Spleen (tissue), 11 donors: ENCODE measurements at regions not wholly inside any gene's neighbourhood (a gene's known extent, or its start where the extent isn't known, plus 50 kb on each side); places are given as distances from the start of the nearest gene placed in this dataset.

Source experiments
- DNase-seq: peaks from one replicate; pipeline ENCODE4 v3.0.0-alpha.2; 2020
- H3K27ac ChIP-seq, 8 donors: fragments of 200-600 bp; sonication (generic) in 7 of 8; 1 replicate in 4 of 8; 2 replicates in 4 of 8; pipeline versions ENCODE4 v1.5.0 to v1.8.0; 2016 to 2021; ENCODE audit warnings: inconsistent platforms in 4 of 8, mild to moderate bottlenecking in 4 of 8, moderate library complexity in 1 of 8
- H3K27me3 ChIP-seq, 7 donors: fragments of 200-600 bp; sonication (generic) in 6 of 7; replicated peaks in 1 of 7; 1 replicate in 4 of 7; 2 replicates in 3 of 7; pipeline versions ENCODE4 v1.5.0 to v1.8.0; 2016 to 2021; ENCODE audit warnings: inconsistent platforms in 3 of 7, mild to moderate bottlenecking in 1 of 7
- H3K36me3 ChIP-seq, 6 donors: fragments of 200-600 bp; sonication (generic) in 5 of 6; 1 replicate in 4 of 6; 2 replicates in 2 of 6; pipeline versions ENCODE4 v1.5.0 to v1.8.0; 2016 to 2021; ENCODE audit warnings: inconsistent platforms in 2 of 6
- H3K4me1 ChIP-seq, 6 donors: fragments of 200-600 bp; sonication (generic) in 5 of 6; 1 replicate in 3 of 6; 2 replicates in 3 of 6; pipeline versions ENCODE4 v1.5.0 to v1.8.0; 2016 to 2021; ENCODE audit warnings: inconsistent platforms in 3 of 6
- H3K4me3 ChIP-seq, 8 donors: fragments of 200-600 bp; sonication (generic) in 7 of 8; 1 replicate in 4 of 8; 2 replicates in 4 of 8; pipeline versions ENCODE4 v1.5.0 to v1.8.0; 2016 to 2021; ENCODE audit warnings: inconsistent platforms in 4 of 8, mild to moderate bottlenecking in 4 of 8, moderate library complexity in 2 of 8
- H3K9me3 ChIP-seq, 8 donors: fragments of 200-600 bp; sonication (generic) in 7 of 8; 1 replicate in 4 of 8; 2 replicates in 4 of 8; pipeline versions ENCODE4 v1.5.0 to v1.8.0; 2016 to 2021; ENCODE audit warnings: inconsistent platforms in 4 of 8
- CTCF ChIP-seq, 11 experiments: fragments of 200-600 bp in 7 of 11; fragments of 450-650 bp in 4 of 11; sonication (generic) in 4 of 11; IDR thresholded peaks in 8 of 11; conservative IDR thresholded peaks in 3 of 11; 1 replicate in 7 of 11; 2 replicates in 4 of 11; pipeline versions ENCODE4 v1.4.0 to v1.8.0; 2016 to 2021; ENCODE audit warnings: antibody characterized with exemption in 11 of 11, inconsistent platforms in 4 of 11, mild to moderate bottlenecking in 1 of 11
- POLR2A ChIP-seq, 3 donors: fragments of 450-650 bp; IDR thresholded peaks; one replicate each; pipeline ENCODE4 v1.5.1; 2017; ENCODE audit warnings: antibody characterized with exemption in 3 of 3, mild to moderate bottlenecking in 1 of 3
- POLR2AphosphoS5 ChIP-seq, 3 donors: sonication (generic); formaldehyde crosslinking; IDR thresholded peaks; one replicate each; pipeline ENCODE4 v1.5.1; 2017; ENCODE audit warnings: antibody characterized with exemption in 3 of 3
- WGBS, 5 donors: extraction: QIAGEN DNeasy Blood & Tissue Kit in 3 of 5; methylation state at CpG; one replicate each; pipeline versions ENCODE4 v1.1.5 to v1.1.7; 2013 to 2018; 5-methylcytosine and 5-hydroxymethylcytosine counted together
- intact Hi-C: fragments of 100-400 bp; cut with DNase I; formaldehyde crosslinking; loops from one replicate; pipeline ENCODE4 v1.15.0; 2023; ENCODE audit warnings: low total_unique reads
- donor health status: healthy with polysubstance abuse.
- donor health status: DM: no; HTN: no; CAD: no; lungs with moderate emphysema.
- donor health status: DM: no; HTN: no; CAD: no.
- donor health status: Bipolar disorder and iron deficiency.
- donor health status: healthy.
- donor health status: DM: no; HTN: no; CAD: no.
- donor health status: DM: yes; HTN: yes; CAD: no.

DNA sequence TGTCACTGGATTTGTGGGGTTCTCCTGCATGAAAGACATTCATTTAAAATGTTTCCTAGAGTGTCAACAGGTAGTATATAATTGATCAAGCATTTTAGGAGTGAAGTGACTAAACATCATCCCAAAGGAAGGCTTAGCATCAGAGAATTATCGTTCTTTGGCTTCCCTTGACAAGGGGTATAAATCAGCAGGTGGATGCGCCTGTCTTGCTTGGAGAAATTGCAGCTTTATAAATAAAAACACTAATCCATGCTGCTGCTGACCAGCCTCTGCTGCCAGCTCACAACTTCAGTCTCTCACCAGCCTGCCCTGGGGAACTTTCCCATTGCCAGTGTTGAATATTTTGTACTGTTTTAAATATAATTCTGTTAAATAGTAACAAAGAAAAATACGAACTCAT is 1184.7 kb upstream of the TENM4 start:
- Histone ChIP-seq H3K27ac (no peak overlapping the region), H3K4me3 (no peak overlapping the region), H3K27me3 (no peaks in the 10 kb centered on the region), H3K9me3 (no peaks in the 10 kb centered on the region), H3K36me3 (no peaks in the 10 kb centered on the region), H3K4me1 (no peaks in the 10 kb centered on the region)
- TF ChIP-seq POLR2A (IDR thresholded peaks at IDR 0.05): no peak
- TF ChIP-seq POLR2AphosphoS5 (IDR thresholded peaks at IDR 0.05): no peak
- TF ChIP-seq CTCF (IDR thresholded peaks at IDR 0.05 in 8 of 11, conservative IDR thresholded peaks at IDR 0.05 in 3 of 11): no peak
- intact Hi-C loops: no loop called here
- no peak for DNase-seq
- WGBS, 5 donors: 70 to 89% (median 75%) methylated on average over 3 of the region's 3 CpGs

DNA sequence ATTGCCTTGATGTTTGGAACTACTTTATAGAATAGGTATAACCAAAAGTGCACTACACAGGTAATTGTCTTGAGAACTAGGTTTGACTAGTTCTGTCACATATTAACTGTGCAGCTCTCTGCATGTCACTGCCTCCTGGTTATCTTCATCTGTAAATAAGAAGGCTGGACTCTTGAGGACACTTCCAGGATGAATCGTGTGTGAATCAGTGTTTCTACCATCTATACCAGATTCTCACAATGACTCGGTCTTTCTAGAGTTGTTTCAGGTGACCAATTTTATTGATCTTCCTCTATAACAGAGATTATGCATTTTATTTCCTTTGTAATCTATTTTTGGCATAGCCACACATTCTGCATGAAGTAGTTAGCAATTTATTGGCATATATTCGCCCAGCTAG is 1181.0 kb upstream of the TENM4 start:
- intact Hi-C loops: no loop called here
- DNase-seq: no peak
- Histone ChIP-seq H3K9me3 (no peaks in the 10 kb centered on the region), H3K4me1 (no peaks in the 10 kb centered on the region), H3K36me3 (no peaks in the 10 kb centered on the region), H3K4me3 (no peak overlapping the region), H3K27ac (no peak overlapping the region), H3K27me3 (no peaks in the 10 kb centered on the region)
- WGBS, 5 donors: 50 to 70% (median 64%) methylated on average over 3 of the region's 3 CpGs
- TF ChIP-seq CTCF (IDR thresholded peaks at IDR 0.05 in 8 of 11, conservative IDR thresholded peaks at IDR 0.05 in 3 of 11): no peak

DNA sequence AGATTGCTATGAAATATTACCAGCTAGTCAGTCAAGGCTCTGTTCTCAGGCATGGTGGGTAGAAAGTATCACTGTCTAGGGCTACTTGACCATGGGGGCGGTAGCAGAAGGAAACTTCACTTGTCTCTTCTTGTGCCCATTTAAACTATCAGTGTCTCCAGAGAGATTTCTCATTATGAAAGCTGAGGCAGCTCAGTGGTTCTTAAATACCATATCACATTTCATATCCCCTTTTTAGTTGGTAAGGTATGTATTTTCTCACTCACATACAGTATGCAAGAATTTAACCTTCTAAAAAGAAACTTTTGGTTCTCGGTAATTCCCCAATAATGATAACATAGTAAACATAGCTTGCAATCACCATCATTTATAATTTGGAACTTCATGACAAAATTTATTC is 1180.0 kb upstream of the TENM4 start:
- H3K27ac ChIP-seq: no peak overlapping the region
- no peaks in the 10 kb centered on the region for H3K4me1 ChIP-seq
- TF ChIP-seq POLR2AphosphoS5 (IDR thresholded peaks at IDR 0.05): no peak
- TF ChIP-seq POLR2A (IDR thresholded peaks at IDR 0.05): no peak
- no peak for TF ChIP-seq CTCF (IDR thresholded peaks at IDR 0.05 in 8 of 11, conservative IDR thresholded peaks at IDR 0.05 in 3 of 11)
- no peaks in the 10 kb centered on the region for H3K9me3 ChIP-seq
- no peak overlapping the region for H3K4me3 ChIP-seq
- H3K36me3 ChIP-seq: no peaks in the 10 kb centered on the region
- WGBS, 5 donors: 89 to 97% (median 94%) methylated on average over 2 of the region's 2 CpGs
- intact Hi-C loops: no loop called here
- no peaks in the 10 kb centered on the region for H3K27me3 ChIP-seq
- DNase-seq: no peak

DNA sequence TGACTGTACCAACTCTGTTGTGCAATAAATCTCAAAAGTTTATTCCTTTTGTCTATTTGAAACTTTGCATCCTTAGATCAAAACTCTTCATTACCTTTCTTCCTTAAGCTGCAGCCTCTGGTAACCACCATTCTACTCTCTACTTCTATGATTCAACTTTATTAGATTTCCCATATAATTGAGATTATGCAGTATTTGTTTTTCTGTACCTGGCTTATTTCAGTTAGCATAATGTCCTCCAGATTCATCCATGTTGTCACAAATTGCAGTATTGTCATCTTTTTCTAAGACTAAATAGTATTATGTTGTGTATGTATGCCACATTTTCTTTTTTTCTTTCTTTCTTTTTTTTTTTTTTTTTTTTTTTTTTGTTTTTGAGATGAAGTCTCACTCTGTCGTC is 1176.3 kb upstream of the TENM4 start:
- DNase-seq: no peak
- 69 to 92% (median 86%) methylated on average over 1 of the region's 1 CpG for WGBS, 5 donors
- H3K4me3 ChIP-seq: no peak overlapping the region
- H3K27ac ChIP-seq: no peak overlapping the region
- H3K9me3 ChIP-seq: peaks cover 0 to 6% (median 0%) of the 10 kb centered on the region in 8 donors
- H3K36me3 ChIP-seq: no peaks in the 10 kb centered on the region
- intact Hi-C loops: no loop called here
- no peaks in the 10 kb centered on the region for H3K4me1 ChIP-seq
- no peak for TF ChIP-seq CTCF (IDR thresholded peaks at IDR 0.05 in 8 of 11, conservative IDR thresholded peaks at IDR 0.05 in 3 of 11)
- TF ChIP-seq POLR2A (IDR thresholded peaks at IDR 0.05): no peak
- no peak for TF ChIP-seq POLR2AphosphoS5 (IDR thresholded peaks at IDR 0.05)
- H3K27me3 ChIP-seq: no peaks in the 10 kb centered on the region
